Activated T-helper 1 cell treated with Interleukin-2 at 50 U/mL for 16 hours (primary cell): ENCODE measurements at regions not wholly inside any gene's neighbourhood (a gene's known extent, or its start where the extent isn't known, plus 50 kb on each side); places are given as distances from the start of the nearest gene placed in this dataset.
"Not testable (repeated sequence)": the region's sequence is repeated elsewhere in the genome, so short reads cannot be mapped to it uniquely, and the experiment has no call there.

Experiments
- DNase-seq: peaks from one replicate; pipeline ENCODE4 v3.0.0-alpha.2; 2020; ENCODE audit warnings: low read depth

GRCh38 chr2:145402706-145403277 lies 882.9 kb upstream of the ZEB2 start:
- no peak for DNase-seq

GRCh38 chr2:145399131-145399530 lies 879.2 kb upstream of the ZEB2 start:
- no peak for DNase-seq

- DNase-seq, result no peak
Observed at GRCh38 chr2:145394181-145394580, 874.3 kb upstream of the ZEB2 start.

DNA sequence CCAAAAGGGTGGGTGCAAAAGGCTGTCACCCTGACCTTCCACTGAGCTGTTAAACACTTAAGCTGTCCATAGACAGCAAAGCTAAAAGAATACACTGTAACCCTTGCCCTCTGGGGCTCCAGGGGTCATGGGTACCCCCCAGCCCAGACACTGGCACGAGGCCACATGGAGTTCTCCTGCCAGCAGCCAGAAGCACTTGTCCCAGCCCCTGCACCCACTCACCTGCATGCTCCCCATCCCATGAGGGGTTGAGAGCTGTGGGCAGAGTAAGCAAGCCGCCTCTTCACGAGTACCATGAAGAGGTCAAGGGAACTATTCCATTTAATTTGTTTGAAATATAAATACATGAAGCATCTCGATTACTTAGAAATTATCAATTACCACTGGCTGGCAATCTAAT lies 867.1 kb upstream of the ZEB2 start:
- DNase-seq, result no peak

GRCh38 chr2:145383961-145384360 lies 864.0 kb upstream of the ZEB2 start:
- no peak for DNase-seq

DNA sequence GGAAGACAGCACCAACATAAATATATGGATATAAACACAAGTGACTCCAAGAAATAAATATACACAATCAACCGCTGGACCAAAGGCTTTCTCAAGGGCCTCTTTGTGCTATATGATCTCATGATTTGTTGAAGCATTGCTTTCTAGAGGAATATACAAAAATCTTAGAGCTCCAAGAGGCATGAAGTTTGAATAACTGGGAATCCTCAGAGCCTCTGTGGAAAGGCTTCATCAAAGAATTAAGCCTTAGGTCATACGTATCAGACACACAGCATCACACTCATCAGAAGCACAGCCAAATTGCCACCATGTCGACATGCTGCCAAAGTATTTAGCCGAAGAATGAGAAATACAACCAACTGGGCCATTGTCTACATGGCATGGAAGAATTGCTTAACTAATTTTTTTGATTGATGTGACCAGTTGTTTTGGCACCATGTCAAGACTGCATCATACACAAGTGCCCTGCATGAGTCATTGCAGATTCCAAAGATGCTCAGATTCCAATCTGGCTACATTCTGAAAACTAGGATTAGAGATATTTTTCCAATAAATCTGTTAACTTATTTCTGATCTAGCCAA lies 860.6 kb upstream of the ZEB2 start:
- DNase-seq, result no peak

- no peak for DNase-seq
Observed at GRCh38 chr2:145379934-145380333, 860.0 kb upstream of the ZEB2 start.

DNA sequence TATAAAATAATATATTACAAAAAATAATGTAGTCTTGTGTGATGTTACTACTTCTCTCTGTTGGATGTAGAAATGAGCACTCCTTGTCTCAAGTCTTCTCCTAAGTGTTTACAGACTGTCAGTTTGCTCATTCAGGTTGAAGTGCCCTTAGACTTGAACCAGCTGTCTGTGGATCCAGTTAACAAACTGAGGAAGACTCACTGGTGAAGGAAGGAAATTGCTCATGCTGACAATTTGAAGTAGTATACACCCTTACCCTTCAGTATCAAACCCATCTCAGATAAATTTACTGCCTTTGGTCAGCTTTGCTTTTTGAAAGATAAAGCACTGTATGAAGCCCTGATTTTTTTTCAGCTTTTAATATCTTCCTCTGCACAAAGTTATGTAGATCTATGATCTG lies 854.2 kb upstream of the ZEB2 start:
- DNase-seq, result no peak

DNA sequence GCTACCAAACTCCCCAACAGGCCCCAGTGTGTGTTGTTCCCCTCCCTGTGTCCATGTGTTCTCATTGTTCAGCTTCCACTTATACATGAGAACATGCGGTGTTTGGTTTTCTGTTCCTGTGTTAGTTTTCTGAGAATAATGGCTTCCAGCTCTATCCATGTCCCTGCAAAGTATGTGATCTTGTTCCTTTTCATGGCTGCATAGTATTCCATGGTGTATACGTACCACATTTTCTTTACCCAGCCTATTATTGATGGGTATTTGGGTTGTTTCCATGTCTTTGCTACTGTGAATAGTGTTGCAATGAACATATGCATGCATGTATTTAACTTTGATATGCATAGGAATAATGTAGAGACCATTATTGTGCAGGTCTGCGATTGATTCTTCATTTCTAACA lies 847.4 kb upstream of the ZEB2 start:
- not testable (repeated sequence) for DNase-seq

DNA sequence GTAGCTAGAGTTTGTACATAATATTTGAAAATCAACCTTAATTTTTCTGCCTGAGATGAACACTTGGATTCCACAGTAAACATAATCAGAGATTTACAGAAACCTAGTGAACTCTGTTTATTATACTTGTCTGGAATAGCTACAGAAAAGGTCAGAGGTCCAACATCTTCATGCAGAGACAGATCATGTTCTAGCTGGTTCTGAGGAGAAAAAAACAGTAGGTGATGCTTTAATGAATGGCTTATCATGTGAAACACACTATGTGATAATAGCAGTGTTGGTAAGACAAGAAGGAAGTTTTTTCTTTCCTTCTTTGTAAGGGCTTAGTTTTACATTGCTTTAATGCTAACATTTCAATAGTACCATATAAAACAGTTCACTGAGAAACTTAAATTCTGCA lies 846.4 kb upstream of the ZEB2 start:
- DNase-seq, result no peak

GRCh38 chr2:145360129-145360790 lies 840.3 kb upstream of the ZEB2 start:
- DNase-seq, result no peak

GRCh38 chr2:145359561-145359960 lies 839.6 kb upstream of the ZEB2 start:
- no peak for DNase-seq

DNA sequence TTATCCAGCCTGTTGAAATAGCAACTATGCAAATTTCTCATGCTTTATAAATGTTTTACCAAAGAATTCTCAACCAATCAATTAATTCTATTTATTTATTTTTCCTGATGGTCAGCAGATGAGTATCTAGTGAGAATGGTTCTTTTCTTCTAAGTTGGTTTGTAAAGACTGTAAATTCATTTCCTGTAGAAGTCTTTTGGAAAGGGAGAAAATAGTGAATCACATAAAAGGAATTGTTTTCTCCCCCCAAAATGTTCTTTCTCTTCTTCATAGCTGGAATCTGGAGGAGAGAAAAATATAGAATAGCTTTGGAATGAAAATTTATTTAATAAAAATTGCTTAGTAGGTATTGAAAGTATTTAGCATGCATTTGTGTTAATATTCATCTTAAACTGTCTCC lies 836.1 kb upstream of the ZEB2 start:
- DNase-seq, result no peak

DNA sequence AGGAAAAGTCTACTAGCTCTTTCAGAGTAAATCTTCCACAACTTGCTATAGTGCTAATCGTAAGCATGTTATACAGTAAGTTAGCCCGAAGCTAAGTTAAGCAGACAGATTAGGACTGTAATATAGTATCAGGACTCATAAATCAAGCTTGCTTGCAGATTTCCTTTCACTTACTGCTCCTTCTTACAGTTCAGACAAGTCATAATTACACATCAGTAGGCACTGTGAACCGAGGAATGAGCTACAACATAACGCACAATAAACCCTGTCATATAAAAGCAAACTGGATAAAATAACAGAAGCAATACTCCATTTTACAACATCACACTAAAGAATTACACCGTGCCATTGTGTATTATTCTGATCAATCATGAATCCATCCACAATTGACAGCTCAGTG lies 832.6 kb upstream of the ZEB2 start:
- DNase-seq, result no peak

DNA sequence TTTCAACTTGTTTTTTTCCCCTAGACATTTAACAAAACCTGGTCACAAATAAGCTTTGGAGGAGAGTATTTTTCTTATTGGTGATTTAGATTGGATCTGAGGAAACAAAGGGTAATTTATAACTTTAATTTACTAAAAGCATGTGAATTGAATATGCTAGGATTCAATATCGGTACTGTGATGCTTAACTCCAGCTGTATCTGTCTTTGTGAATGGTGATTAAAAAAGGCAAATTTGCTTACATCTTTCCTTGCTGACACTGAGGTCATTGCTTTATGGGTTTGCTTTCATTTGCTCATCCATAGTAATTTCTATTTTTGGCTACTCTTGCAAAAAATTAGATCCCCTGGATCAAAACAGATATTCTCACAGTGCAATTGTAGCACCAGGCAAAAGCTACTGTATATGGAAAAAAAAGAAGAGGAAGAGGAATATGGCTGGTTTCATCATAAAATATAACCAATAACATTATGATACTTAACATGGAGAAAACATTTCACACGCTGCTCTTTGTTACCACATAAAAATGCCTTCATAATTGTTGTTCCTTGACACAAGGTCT lies 832.0 kb upstream of the ZEB2 start:
- no peak for DNase-seq

DNA sequence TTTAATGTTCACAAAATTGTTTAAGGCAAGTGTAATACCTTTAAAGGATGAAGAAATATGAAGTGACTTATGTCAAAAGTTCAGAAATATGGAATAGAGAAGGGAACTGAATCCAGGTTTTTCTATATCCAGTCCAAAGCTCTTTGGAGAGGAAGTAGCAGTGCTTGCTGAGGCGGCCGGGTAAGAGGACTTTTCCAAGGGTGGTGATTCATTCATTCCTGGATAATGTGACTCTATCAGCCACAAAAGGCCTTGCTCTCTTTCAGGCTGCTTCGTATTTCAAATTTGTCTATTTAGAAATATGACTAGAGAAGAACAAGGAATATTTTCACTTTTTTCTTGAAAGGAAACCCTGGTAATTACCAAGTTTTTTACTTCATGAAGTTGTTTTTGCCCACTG lies 830.1 kb upstream of the ZEB2 start:
- DNase-seq, result no peak

- no peak for DNase-seq
Observed at GRCh38 chr2:145344076-145344724, 824.3 kb upstream of the ZEB2 start.

- DNase-seq, result no peak
Observed at GRCh38 chr2:145343287-145343686, 823.4 kb upstream of the ZEB2 start.

DNA sequence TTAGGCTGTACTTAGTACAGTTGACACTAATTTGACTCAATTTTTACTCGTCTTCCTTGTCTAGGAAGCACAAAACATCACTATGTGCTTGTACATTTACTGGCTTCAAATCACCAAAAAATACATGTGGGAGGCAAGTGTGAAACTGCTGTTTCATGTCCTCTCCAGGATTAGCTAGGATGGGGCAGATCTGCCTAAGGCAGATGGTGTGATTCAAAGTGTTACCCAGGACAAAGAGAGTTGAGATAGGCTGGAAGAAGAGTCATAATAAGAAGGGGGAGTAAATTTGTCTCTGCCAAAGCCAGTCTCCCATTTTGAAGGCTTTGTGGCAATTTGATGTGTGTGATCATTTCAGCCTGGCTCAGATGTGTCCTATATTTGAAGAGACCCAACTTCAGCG lies 821.6 kb upstream of the ZEB2 start:
- no peak for DNase-seq

GRCh38 chr2:145339646-145340045 lies 819.7 kb upstream of the ZEB2 start:
- DNase-seq, result no peak

GRCh38 chr2:145332210-145332898 lies 812.4 kb upstream of the ZEB2 start:
- DNase-seq, result no peak

DNA sequence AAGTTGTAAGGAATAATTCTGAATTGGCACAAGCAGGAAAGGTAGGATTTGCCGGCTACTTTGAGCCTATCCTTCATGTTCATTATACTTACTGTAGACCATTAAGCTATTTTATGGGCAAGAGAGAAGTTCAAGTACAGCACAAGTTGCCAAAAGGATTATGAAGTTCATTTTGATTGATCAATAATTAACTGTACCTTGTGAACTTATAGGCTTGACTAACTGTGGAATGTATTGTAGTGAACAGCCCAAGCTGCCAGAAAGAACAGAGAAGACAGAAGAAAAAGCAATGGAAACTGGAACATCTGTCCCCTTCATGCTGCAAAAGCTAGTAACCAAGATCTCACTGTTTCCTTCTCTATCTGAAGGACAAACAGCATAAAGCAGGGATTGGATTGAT lies 810.1 kb upstream of the ZEB2 start:
- DNase-seq, result no peak

DNA sequence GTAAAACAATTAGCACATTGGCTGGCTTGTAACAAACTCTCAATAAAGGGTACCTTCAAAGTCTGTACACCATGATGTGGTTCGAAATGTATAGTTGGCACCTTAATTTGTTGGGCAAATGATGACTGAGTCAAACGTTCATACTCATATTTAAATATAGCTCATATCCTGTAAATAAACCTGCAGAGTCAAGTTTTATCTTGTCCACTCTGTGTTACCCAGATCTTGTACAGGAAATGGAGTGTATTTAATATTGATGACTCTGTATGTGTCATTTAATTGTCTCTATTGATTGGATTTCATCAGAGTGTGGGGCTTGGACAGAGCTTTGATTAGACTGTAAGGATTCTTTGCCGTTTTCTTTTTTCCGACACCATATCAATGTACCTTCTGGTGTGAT lies 805.6 kb upstream of the ZEB2 start:
- no peak for DNase-seq
